GM19467 (cell line): ENCODE measurements at regions not wholly inside any gene's neighbourhood (a gene's known extent, or its start where the extent isn't known, plus 50 kb on each side); places are given as distances from the start of the nearest gene placed in this dataset.

ENCODE experiments used
- ATAC-seq: cut with Tn5 transposase; IDR thresholded peaks from one replicate; pipeline ENCODE4 v1.9.1; 2021; ENCODE audit warnings: mild to moderate bottlenecking, moderate library complexity; ENCODE audit not compliant: unreplicated experiment

GRCh38 chr14:89501381-89501780, 84.3 kb upstream of the FOXN3 start:
- no peak for ATAC-seq

- ATAC-seq: no peak
Measured at GRCh38 chr14:89500303-89500702, 83.3 kb upstream of the FOXN3 start.

GRCh38 chr14:89498878-89499277, 81.8 kb upstream of the FOXN3 start:
- ATAC-seq: no peak

- ATAC-seq: no peak
Measured at GRCh38 chr14:89495718-89496117, 78.7 kb upstream of the FOXN3 start.

GRCh38 chr14:89493877-89494634, 77.0 kb upstream of the FOXN3 start:
- ATAC-seq: peak; percentile 90

- ATAC-seq: no peak
Measured at GRCh38 chr14:89493406-89493805, 76.4 kb upstream of the FOXN3 start.

GRCh38 chr14:89491711-89492381, 74.8 kb upstream of the FOXN3 start:
- no peak for ATAC-seq

- no peak for ATAC-seq
Measured at GRCh38 chr14:89490466-89490865, 73.4 kb upstream of the FOXN3 start.

GRCh38 chr14:89489761-89490437, 72.9 kb upstream of the FOXN3 start:
- ATAC-seq: no peak

GRCh38 chr14:89486961-89487360, 69.9 kb upstream of the FOXN3 start:
- no peak for ATAC-seq

GRCh38 chr14:89486505-89486904, 69.5 kb upstream of the FOXN3 start:
- ATAC-seq: no peak

- no peak for ATAC-seq
Measured at GRCh38 chr14:89485264-89485663, 68.2 kb upstream of the FOXN3 start.

- no peak for ATAC-seq
Measured at GRCh38 chr14:89484051-89484844, 67.2 kb upstream of the FOXN3 start.

GRCh38 chr14:89481196-89481595, 64.2 kb upstream of the FOXN3 start:
- no peak for ATAC-seq

GRCh38 chr14:89480278-89480677, 63.2 kb upstream of the FOXN3 start:
- no peak for ATAC-seq

GRCh38 chr14:89479802-89480201, 62.8 kb upstream of the FOXN3 start:
- no peak for ATAC-seq

GRCh38 chr14:89477391-89477790, 60.4 kb upstream of the FOXN3 start:
- ATAC-seq: no peak

GRCh38 chr14:89476354-89476896, 59.4 kb upstream of the FOXN3 start:
- ATAC-seq: no peak

GRCh38 chr14:89474464-89474863, 57.4 kb upstream of the FOXN3 start:
- ATAC-seq: no peak

- no peak for ATAC-seq
Measured at GRCh38 chr14:89473989-89474388, 57.0 kb upstream of the FOXN3 start.

GRCh38 chr14:89473569-89473968, 56.5 kb upstream of the FOXN3 start:
- ATAC-seq: no peak
